ENCODE measurements at regions not wholly inside any gene's neighbourhood (a gene's known extent, or its start where the extent isn't known, plus 50 kb on each side); places are given as distances from the start of the nearest gene placed in this dataset.

- TF ChIP-seq E2F8 (IDR thresholded peaks at IDR 0.05; ENCODE audit: low read depth, partially characterized antibody) (no peak), RBBP5 (conservative IDR thresholded peaks at IDR 0.05) (no peak), MEF2A (IDR thresholded peaks at IDR 0.05; ENCODE audit: insufficient read depth, low read depth, low read length) (no peak), RB1 (IDR thresholded peaks at IDR 0.05; ENCODE audit: borderline replicate concordance) (no peak)
These were observed 474.3 kb downstream of the FAT4 start (continued) for GRCh38 chr4:125789023-125789422.

GRCh38 chr4:125791896-125792295 lies 477.1 kb downstream of the FAT4 start:
- CTCF ChIA-PET: no interaction called here
- Histone ChIP-seq H3K9ac (ENCODE audit: control insufficient read depth, insufficient read depth, low read length) (no peak overlapping the region), H3K36me3 (ENCODE audit: control insufficient read depth in 2 of 2, insufficient read depth in 2 of 2, low read length in 1 of 2) (no peaks in the 10 kb centered on the region), H4K20me1 (ENCODE audit: control insufficient read depth, insufficient read depth) (no peaks in the 10 kb centered on the region), H3K79me2 (ENCODE audit: control insufficient read depth, insufficient read depth, low read length) (no peaks in the 10 kb centered on the region), H3K27ac (ENCODE audit: control insufficient read depth, insufficient read depth) (no peak overlapping the region), H3K9me3 (replicated peaks; ENCODE audit: control insufficient read depth, insufficient read depth, low read length) (no peaks in the 10 kb centered on the region), H2AFZ (ENCODE audit: control insufficient read depth, low read depth, low read length) (no peak overlapping the region), H3K4me2 (ENCODE audit: control insufficient read depth, insufficient read depth) (no peak overlapping the region), H3K4me3 (no peak overlapping the region), H3K4me1 (ENCODE audit: control insufficient read depth, insufficient read depth, low read length) (no peaks in the 10 kb centered on the region), H3K27me3 (replicated peaks in 1 of 2; ENCODE audit: control insufficient read depth in 2 of 2, insufficient read depth in 2 of 2, low read length in 1 of 2) (no peaks in the 10 kb centered on the region)
- in situ Hi-C loops (cut with MboI) (no loop called here), intact Hi-C loops (cut with micrococcal nuclease; ENCODE audit: unreplicated experiment) (no loop called here)
- 0% methylated on average over 2 of the region's 2 CpGs for WGBS (ENCODE audit: insufficient coverage, insufficient replicate concordance, low lambda C conversion rate, missing lambda C conversion rate)
- BruUV-seq (replicated peaks): no TSS peak
- ATAC-seq (no peak), DNase-seq (ENCODE audit: low read depth, low spot score) (no peak), FAIRE-seq (no peak)
- SMC1A ChIA-PET (ENCODE audit: uncharacterized antibody, unreplicated experiment): no interaction called here
- TF ChIP-seq IRF4 (IDR thresholded peaks at IDR 0.05; ENCODE audit: low read depth, low read length): no peak
- TF ChIP-seq, protein P1, sequence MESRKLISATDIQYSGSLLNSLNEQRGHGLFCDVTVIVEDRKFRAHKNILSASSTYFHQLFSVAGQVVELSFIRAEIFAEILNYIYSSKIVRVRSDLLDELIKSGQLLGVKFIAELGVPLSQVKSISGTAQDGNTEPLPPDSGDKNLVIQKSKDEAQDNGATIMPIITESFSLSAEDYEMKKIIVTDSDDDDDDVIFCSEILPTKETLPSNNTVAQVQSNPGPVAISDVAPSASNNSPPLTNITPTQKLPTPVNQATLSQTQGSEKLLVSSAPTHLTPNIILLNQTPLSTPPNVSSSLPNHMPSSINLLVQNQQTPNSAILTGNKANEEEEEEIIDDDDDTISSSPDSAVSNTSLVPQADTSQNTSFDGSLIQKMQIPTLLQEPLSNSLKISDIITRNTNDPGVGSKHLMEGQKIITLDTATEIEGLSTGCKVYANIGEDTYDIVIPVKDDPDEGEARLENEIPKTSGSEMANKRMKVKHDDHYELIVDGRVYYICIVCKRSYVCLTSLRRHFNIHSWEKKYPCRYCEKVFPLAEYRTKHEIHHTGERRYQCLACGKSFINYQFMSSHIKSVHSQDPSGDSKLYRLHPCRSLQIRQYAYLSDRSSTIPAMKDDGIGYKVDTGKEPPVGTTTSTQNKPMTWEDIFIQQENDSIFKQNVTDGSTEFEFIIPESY (IDR thresholded peaks at IDR 0.05): no peak
- TF ChIP-seq PML (IDR thresholded peaks at IDR 0.05; ENCODE audit: low read length): no peak
- no peak for TF ChIP-seq HDAC6 (IDR thresholded peaks at IDR 0.05; ENCODE audit: unreplicated experiment)
- TF ChIP-seq RUNX3 (IDR thresholded peaks at IDR 0.05; ENCODE audit: low read length): no peak
- TF ChIP-seq HCFC1 (IDR thresholded peaks at IDR 0.05; ENCODE audit: low read length): no peak
- POLR2A ChIA-PET: no interaction called here
- RAD21 ChIA-PET (ENCODE audit: unreplicated experiment): no interaction called here
